Brain microvascular endothelial cell (primary cell): ENCODE measurements at regions not wholly inside any gene's neighbourhood (a gene's known extent, or its start where the extent isn't known, plus 50 kb on each side); places are given as distances from the start of the nearest gene placed in this dataset.

ENCODE experiments used
- DNase-seq: peaks from one replicate; pipeline ENCODE4 v3.0.0-alpha.2; 2020
- H3K27ac ChIP-seq: fragments of 250-450 bp; sonication (Bioruptor Pico); 2 replicates; pipeline ENCODE4 v1.5.1; 2020; ENCODE audit warnings: mild to moderate bottlenecking, moderate library complexity
- H3K27me3 ChIP-seq: fragments of 250-450 bp; sonication (Bioruptor Pico); replicated peaks from 2 replicates; pipeline ENCODE4 v1.5.1; 2020; ENCODE audit warnings: mild to moderate bottlenecking
- H3K36me3 ChIP-seq: fragments of 250-450 bp; sonication (Bioruptor Pico); replicated peaks from 2 replicates; pipeline ENCODE4 v1.5.1; 2020; ENCODE audit warnings: mild to moderate bottlenecking
- H3K4me3 ChIP-seq: 2 replicates; pipeline ENCODE4 v1.5.1; 2011; ENCODE audit warnings: low read depth, mild to moderate bottlenecking, control low read depth, low read length, moderate library complexity
- CTCF ChIP-seq: IDR thresholded peaks from 2 replicates; pipeline ENCODE4 v1.5.1; 2011; ENCODE audit warnings: low read depth, mild to moderate bottlenecking, moderate library complexity, low read length, control low read depth, inconsistent platforms; ENCODE audit errors: missing control alignments
- in situ Hi-C: cut with HindIII; loops from 2 replicates; pipeline ENCODE4 v1.10.0; 2017; ENCODE audit warnings: low sequenced_read_pairs, low pct_ligation_motif_present

- no peaks in the 10 kb centered on the region for H3K36me3 ChIP-seq
- in situ Hi-C loops: no loop called here
- no peak for TF ChIP-seq CTCF
- DNase-seq: no peak
- no peaks in the 10 kb centered on the region for H3K27me3 ChIP-seq
- no peak overlapping the region for H3K4me3 ChIP-seq
- H3K27ac ChIP-seq: no peak overlapping the region
Measured at GRCh38 chr16:9248162-9248561, 156.7 kb downstream of the HAPSTR1 start.

GRCh38 chr16:9249534-9249933 is 158.1 kb downstream of the HAPSTR1 start:
- no peak for TF ChIP-seq CTCF
- Histone ChIP-seq H3K27ac (no peak overlapping the region), H3K36me3 (no peaks in the 10 kb centered on the region), H3K27me3 (no peaks in the 10 kb centered on the region), H3K4me3 (no peak overlapping the region)
- DNase-seq: no peak
- in situ Hi-C loops: no loop called here

GRCh38 chr16:9251026-9251425 is 159.6 kb downstream of the HAPSTR1 start:
- no peaks in the 10 kb centered on the region for H3K36me3 ChIP-seq
- no peak overlapping the region for H3K27ac ChIP-seq
- no peak for TF ChIP-seq CTCF
- no peak for DNase-seq
- no peak overlapping the region for H3K4me3 ChIP-seq
- H3K27me3 ChIP-seq: no peaks in the 10 kb centered on the region
- in situ Hi-C loops: no loop called here

GRCh38 chr16:9254863-9255262 is 163.4 kb downstream of the HAPSTR1 start:
- no peak overlapping the region for H3K4me3 ChIP-seq
- no peak for DNase-seq
- no peaks in the 10 kb centered on the region for H3K27me3 ChIP-seq
- no peak overlapping the region for H3K27ac ChIP-seq
- no peaks in the 10 kb centered on the region for H3K36me3 ChIP-seq
- TF ChIP-seq CTCF: no peak
- in situ Hi-C loops: no loop called here

- no peak overlapping the region for H3K27ac ChIP-seq
- in situ Hi-C loops: no loop called here
- peak; percentile 52 for TF ChIP-seq CTCF
- H3K27me3 ChIP-seq: no peaks in the 10 kb centered on the region
- no peaks in the 10 kb centered on the region for H3K36me3 ChIP-seq
- no peak overlapping the region for H3K4me3 ChIP-seq
- no peak for DNase-seq
Measured at GRCh38 chr16:9256196-9256595, 164.8 kb downstream of the HAPSTR1 start.

- no peak for TF ChIP-seq CTCF
- Histone ChIP-seq H3K36me3 (no peaks in the 10 kb centered on the region), H3K27ac (no peak overlapping the region), H3K4me3 (no peak overlapping the region), H3K27me3 (no peaks in the 10 kb centered on the region)
- in situ Hi-C loops: no loop called here
- DNase-seq: no peak
Measured at GRCh38 chr16:9257843-9258242, 166.4 kb downstream of the HAPSTR1 start.
